Fibroblast of skin of right biceps (primary cell): ENCODE measurements at regions not wholly inside any gene's neighbourhood (a gene's known extent, or its start where the extent isn't known, plus 50 kb on each side); places are given as distances from the start of the nearest gene placed in this dataset.

Experiments used
- DNase-seq: peaks from one replicate; pipeline ENCODE4 v3.0.0-alpha.2; 2013

GRCh38 chr14:76974365-76974764 is 54.1 kb downstream of the IRF2BPL start:
- DNase-seq: no peak

DNA sequence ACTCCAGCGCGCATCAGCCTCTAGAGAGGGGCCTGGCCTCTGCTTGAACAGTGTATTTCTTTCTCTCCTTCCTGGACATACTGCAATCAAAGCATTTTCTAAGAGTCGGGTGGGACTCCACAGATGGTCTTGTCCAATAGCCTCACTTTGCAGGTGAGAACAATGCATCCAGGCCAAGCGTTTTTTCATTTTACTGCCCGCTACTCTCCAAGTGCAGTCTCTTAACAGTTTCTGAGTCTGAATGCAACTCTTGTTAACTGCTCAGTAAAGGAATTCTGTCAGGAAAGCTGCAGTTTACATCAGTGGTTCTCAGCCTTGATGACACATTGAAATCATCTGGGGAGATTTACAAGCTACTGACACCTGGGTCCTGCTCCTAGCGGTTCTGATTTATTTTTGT is 57.0 kb downstream of the IRF2BPL start:
- no peak for DNase-seq

GRCh38 chr14:76968621-76969063 is 59.9 kb downstream of the IRF2BPL start:
- no peak for DNase-seq

DNA sequence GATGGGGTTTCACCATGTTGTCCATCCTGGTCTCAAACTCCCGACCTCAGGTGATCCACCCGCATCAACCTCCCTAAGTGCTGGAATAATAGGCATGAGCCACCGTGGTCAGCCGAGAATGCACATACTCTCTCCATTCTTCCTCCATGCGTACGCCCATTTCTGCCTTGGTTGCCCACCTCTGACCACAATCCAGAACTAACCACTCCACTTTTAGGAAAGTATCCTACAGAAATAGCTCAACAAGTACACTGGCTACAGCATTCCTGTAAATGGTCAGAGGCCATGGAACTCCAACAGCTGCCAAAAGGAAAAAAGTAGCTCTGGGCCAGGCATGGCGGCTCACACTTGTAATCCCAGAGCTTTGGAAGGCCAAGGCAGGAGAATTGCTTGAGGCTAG is 60.7 kb downstream of the IRF2BPL start:
- no peak for DNase-seq

GRCh38 chr14:76965232-76965631 is 63.3 kb downstream of the IRF2BPL start:
- no peak for DNase-seq

DNA sequence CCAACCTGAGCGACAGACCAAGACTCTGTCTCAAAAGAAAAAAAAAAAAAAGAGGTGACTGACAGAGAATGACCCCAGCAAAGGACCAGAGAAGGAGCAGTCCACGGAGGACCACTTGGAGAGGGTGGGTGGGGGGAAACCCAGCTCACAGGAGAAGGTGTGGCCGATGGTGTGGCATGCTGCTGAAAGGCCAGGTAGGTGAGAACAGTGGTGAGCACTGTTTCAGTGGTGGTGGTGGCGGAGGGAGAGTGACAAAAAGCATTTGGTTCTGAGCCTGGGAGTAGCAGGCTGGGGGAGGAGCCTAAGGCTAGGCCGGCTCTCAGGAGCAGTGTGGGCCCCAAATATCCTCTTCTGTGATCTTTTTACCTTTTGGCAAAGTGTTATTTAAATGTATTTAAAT is 63.8 kb downstream of the IRF2BPL start:
- DNase-seq: no peak

DNA sequence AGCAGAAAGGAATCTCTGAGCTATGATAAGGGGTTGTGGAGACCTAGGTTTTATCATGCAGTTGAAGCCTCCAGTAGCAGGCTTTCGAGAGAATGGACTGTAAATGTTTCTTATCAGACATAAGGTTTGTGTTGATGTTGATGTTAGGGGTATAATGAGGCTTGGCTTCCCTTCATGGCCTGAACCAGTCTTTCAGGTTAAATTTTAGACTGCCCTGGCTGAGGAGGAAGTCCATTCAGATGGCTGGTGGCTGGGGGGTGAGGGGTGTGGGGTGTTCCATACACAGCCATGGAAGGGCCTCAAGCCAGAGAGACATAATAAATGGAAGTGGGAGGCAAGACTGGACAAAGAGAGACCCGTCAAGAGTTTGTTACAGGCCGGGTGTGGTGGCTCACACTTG is 65.1 kb downstream of the IRF2BPL start:
- no peak for DNase-seq

- DNase-seq: no peak
Observed at GRCh38 chr14:76962303-76962660, 66.2 kb downstream of the IRF2BPL start.

DNA sequence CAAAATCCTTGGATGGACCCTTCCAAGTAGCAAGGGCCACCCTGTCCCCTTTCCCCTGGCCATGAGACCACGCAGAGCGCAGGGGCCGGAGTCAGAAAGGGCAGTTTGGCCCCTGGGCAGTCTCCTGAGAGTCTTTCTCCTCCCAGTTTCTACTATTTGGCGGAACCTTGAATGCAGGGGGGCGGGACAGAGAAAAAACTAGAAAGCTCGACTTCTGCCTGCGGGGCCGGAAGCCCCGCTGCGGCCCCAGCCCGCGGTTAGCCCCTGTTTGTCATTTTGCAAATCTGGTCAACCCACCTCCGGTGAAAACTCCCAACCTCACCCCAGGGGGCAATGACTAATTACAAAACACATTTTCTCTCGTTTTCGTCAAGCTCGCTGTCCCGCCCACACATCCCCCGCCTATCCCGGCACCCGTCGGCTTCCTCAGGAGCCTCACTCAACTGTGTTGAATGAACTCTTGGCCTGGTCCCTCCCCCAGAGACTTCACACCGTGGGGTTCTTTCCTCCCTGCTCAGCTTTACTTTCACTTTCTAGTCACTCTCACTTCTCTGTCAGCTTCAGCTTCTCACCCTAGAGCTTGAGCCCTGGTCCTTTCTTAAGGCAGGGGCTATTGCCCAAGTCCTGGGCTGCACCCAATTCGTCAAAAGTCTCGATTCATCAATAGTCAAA is 66.7 kb downstream of the IRF2BPL start:
- DNase-seq: peak; percentile 99

DNA sequence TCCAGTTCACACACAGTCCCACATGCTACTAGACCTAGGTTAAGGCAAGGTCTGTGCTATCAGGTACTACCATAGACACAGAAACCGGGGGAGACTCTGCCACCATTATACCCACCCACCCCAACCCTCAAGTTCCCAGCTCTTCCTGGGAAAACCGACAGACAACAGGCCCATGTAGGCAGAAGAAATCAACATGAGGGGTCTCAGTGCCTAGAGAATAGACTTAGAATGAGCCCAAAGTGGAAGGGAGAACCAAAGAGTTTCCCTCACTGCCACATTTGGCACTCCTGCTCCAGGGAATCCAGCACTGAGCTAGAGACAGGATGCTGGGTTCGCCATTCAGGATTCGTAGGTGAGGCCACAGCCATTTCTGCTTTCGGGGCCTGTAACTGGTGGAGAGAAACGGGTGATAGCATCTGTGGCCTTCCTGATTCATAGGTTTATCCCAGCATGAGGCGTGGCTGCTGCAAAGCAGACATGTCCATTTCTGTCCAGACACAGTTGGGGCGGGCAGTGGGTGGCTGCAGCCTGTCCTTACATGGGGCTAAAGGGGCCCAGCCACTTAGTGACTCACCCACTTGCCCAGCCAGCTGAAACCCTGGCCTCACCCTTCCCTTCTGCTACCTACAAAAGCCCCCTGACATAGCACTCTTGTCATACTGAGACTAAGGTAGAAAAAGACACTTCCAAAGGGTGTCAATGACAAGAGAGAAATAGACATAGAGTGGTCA is 69.4 kb downstream of the IRF2BPL start:
- DNase-seq: no peak

DNA sequence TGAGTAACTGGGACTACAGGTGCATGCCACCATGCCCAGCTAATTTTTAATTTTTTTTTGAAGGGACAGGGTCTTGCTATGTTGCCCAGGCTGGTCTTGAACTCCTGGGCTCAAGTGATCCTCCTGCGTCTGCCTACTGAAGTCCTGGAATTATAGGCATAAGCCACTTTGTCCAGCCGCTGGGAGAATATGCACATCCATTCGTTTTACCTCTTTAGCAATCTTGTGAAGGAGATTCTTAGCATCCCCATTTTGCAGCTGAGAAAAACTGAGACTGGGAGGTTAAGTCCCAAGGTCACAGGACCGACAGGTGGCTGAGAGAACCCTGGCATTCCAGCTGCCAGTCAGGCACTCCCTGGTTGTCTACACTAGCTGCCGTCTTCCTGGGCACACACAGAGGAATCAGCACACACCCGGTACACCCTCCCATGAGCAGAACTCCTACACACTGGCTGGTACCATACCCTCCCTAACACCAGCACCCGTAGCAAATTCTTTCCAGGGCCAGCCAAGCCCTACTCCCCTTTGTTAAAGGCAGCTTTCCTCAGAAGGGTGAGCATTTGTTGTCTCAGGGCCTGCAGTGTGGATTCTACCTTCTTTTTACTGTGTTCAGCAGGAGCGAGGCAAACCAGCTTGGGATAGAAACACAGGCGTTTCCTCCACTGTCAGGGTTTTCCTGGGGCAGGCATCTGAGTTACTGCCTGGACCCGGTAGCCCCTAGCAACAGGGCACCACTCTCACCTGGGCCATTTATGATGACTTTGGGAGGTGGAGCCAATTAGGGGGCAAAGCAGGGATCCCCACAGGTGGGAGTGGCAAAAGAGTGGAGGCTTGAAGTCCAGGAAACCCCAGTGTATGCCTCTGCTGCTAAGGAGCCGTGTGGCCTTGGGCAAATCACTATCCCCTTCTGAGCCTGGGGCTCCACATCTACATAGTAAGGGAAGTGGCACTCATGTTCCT is 70.2 kb downstream of the IRF2BPL start:
- no peak for DNase-seq

DNA sequence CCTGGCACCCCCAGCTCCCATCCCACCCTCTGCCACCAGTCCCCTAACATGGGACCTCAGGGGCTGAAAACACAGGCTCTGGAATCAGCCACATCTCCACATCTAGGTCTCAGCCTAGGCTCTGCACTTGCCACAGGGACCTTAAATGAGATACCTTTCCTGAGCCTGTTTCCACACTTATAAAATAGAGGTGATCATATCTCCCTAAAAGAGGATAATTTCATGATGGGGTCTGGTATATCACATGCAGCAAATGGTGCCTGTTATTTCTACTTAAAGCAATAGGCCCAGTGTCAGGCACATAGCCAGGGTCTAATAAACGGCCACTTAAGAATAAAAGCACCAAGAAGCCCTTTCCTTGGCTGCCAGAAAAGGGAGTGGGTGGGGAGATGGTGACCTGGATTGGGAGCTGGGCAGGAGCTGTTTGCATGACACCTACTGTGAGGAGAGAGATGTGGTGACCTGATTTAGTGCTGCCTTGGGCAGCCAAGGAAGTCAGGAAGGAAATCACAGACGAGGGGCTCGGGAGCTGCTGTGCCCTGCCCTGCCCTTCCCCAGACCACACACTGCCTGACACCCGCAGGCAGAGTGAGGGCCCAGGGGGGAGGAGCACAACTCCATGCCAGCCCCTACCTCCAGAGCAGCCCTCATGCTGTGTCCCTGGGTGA is 71.2 kb downstream of the IRF2BPL start:
- DNase-seq: no peak

GRCh38 chr14:76956316-76957090 is 72.0 kb downstream of the IRF2BPL start:
- peak; percentile 97 for DNase-seq

GRCh38 chr14:76955575-76956315 is 72.8 kb downstream of the IRF2BPL start:
- DNase-seq: peak; percentile 83

DNA sequence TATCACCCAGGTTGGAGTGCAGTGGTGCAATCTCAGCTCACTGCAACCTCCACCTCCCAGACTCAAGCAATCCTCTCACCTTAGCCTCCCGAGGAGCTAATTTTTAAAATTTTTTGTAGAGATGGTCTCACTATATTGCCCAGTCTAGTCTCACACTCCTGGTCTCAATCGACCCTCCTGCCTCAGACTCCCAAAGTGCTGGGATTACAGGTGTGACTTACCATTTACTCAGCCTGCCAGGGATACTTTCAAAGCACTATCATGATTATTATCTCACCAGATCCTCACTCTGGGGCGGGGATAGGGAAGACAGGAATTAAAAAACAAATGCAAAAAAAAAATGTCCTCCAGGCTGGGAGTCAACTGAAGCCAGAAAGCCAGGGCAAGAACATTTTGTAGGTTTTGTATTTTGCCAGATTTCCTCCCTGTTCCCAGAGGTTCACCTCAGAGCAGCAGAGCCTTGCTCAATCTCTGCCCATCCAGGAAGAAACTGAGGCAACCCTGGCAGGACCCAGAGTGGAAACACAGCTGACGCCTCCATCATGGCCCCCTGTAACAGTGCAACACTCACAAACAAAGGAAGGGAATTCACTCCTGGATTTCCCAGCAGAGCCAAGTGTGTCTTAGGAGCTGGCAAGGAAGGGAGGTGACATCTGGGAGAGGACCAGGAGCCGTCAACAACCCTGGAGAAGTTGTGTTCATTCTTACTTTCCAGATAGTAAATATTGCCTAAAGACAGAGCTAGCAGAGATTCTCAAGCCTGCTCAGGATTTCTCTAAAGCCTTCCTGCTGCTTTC is 73.9 kb downstream of the IRF2BPL start:
- no peak for DNase-seq

DNA sequence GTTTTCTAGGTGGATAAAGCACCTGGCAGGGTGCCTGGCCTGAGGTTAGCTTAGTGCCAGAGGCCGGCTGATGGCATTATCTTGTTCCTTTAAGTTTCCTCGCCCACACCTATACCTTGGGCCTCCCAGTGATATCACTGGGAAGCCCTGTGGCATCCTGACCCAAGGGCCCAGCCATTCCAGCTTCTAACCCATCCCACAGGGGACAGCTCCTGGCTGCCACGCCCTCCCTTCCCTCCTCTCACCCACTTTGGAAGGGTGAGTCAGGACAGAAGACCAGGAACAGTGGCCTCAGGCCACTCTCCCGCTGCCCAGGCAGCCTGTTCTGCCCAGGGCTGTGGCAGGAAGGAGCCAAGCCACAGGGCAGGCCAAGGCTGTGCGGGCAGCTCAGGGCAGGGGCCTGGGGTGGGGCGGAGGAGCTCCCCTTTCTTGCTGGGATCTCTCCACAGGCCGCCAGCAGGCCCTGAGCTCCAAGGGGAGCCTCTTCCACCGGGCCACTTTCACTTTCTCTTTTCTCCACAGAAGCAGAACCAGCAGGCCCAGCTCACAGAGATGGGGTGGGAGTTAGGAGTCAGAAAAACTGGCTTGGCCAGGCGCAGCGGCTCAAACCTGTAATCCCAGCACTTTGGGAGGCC is 75.1 kb downstream of the IRF2BPL start:
- DNase-seq: peak; percentile 43

DNA sequence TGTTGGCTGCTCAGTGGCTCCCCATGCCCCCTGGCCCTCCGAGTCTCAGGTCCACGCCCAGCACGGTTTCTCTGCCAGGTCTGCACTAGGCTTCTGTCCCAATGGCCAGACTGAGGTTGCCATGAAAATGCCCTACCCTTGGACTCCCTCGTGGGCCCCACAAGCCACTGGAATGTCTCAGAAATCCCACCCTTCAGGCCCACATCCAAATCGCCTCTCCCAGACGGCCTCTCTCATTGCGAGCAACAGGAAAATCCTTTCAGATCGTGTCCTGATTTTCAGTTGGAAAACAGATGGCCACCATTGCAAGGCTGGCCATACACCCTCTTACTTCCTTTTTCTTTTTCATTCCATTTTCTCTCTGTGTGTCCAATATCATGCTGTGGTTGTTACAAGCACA is 77.3 kb downstream of the IRF2BPL start:
- peak; percentile 24 for DNase-seq

DNA sequence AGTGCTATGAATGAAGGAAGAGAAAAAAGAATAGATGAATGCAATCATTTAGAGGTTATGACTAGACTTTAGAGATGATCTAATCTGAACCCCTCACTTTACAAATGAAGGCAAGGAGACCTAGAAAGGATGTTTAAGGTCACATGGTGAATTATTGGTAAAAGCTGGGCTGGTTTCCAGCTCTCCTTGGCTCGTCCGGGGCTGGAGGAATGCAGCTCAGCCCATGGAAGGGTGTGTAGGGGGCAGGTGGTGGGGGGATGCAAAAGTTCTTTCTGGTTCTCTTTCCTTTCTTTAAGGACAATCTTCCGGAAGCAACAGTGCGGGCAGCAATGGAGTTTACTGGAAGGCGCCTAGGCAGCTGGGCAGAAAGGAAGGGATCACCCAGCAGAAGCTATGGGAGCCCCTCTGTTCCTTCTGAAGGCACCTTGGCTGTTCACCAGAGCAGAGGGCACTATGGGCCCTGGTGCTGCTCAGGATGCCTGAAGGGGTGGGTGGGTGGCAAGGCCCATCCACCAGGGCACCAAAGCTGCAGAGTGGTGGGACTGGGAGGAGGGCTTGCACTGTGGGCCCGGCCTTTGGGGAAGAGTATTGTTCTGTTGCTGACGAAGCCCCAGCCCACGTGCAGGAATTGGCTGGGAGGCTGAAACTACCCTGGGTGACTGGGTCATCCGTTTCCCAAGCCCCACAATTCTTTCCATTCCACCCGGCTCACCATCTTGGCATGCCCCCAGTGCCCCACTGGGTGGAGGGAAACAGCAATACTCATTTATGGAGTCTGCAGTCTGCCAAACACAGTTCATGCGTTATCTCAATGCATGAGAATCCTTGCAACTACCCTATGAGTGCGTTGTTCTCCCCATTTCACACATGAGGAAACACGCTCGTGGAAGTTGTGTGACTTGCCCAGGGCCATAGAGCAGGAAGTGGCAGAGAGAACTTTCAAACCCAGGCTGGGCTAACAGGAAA is 78.2 kb downstream of the IRF2BPL start:
- DNase-seq: peak; percentile 81

GRCh38 chr14:76948976-76949375 is 79.5 kb downstream of the IRF2BPL start:
- DNase-seq: no peak
